HG03439 (cell line): ENCODE measurements at regions not wholly inside any gene's neighbourhood (a gene's known extent, or its start where the extent isn't known, plus 50 kb on each side); places are given as distances from the start of the nearest gene placed in this dataset.

Source experiments
- ATAC-seq: cut with Tn5 transposase; IDR thresholded peaks from one replicate; pipeline ENCODE4 v1.9.1; 2021; ENCODE audit warnings: mild to moderate bottlenecking, moderate library complexity; ENCODE audit not compliant: unreplicated experiment

DNA sequence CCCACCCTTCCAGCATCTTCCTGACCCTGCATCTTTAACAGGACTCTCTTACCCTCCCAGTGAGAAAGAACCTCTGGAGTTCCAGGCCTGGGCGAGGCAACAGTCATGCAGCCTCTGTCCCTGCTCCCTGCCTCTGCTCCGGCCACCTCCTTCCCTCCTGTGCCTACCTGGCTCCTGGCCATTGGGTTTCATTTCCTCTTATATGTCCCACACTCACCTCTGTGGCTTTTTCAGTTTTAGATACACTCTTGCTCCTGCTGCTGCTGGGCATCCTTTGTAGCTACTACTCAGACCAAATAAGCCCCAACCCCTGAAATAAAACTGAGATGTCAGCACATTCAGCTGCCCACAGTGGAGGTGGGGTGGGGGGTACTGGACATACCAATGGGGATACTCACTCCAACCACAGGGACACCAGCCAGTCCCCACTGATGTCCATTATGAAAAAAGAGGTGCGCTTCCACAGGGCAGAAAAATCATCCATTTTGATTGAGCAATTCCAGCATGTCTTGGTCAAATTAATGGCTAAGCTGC, 99.1 kb upstream of the NRXN3 start:
- ATAC-seq: no peak

- ATAC-seq: no peak
These were observed 97.1 kb upstream of the NRXN3 start for GRCh38 chr14:78073028-78073427.

- no peak for ATAC-seq
These were observed 95.6 kb upstream of the NRXN3 start for GRCh38 chr14:78074561-78074960.

- no peak for ATAC-seq
These were observed 95.1 kb upstream of the NRXN3 start for GRCh38 chr14:78075033-78075432.

- ATAC-seq: no peak
These were observed 94.5 kb upstream of the NRXN3 start for GRCh38 chr14:78075555-78076277.

DNA sequence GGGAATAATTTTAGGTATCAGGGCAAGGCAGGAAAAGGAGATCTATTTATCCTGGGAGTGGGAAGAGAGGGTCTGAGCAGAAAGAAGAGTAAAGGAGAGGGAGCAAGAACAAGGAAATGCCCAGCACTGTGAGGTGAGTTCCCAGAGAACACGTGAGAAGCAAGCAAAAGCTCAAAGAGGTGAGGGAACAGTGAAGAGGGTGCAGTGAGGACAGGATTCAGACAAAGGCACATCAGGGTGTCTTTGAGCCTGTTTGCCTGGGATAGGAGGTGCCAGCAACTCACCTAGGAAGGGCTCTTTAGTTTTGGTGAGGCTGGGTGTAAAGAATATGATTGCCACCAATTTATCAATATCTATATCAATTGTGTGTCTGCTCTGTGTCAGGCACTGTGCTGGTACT, 88.9 kb upstream of the NRXN3 start:
- ATAC-seq: no peak

DNA sequence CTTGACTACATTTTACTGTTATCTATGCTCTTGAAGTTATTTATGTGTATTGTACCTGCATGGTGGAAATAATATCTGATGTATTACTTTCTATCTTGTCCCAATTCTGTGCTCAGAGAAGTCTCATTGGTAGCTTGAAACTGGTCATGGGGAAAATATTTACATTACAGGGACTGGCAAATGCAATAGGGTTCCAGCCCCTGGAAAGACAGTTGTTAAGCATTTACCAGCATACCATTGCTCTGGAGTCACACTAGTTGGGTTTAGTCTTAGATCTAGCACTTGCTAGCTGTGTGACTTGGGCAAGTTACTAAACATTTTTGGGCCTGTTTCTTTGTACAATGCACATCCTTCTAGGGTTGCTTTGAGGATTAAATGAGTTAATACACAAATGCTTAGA, 86.3 kb upstream of the NRXN3 start:
- ATAC-seq: no peak

GRCh38 chr14:78086342-78086741, 83.8 kb upstream of the NRXN3 start:
- ATAC-seq: no peak

DNA sequence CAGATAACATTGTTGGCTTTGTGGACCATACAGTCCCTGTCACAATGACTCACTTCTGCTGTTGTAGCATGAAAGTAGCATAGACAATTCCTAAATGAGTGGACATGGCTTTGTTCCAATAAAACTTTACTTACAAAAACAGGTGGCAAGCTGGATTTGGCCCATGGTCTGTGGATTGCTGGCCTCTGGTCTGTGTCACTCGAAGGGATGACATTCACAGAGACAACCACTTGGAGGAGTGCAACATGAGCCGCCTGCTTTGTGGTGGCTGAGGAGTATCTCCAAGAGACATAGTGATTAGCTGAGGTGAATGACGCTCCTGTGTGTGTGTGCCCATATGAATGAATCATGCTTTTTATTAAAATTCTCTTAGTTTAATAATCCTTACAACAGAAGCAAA, 81.3 kb upstream of the NRXN3 start:
- no peak for ATAC-seq

DNA sequence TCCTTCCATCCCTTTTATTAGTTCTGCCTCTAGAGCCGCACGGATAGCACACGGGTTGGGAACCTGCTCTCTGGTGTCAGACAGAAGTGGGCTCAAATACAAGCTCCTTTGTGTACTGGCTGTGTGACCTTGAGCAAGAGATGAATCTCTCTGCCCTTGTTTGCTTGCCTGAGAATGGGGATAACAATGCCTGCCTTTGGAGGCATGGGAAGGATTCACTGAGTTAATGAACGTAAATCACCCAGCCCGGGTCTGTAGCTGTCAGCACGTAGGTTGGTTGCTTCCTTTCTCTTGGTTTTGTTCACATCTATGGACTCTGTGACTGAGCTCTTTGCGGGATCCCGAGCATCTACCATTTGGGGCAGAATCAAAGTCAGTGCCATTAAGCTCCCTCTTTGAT, 79.3 kb upstream of the NRXN3 start:
- ATAC-seq: no peak

- no peak for ATAC-seq
These were observed 78.8 kb upstream of the NRXN3 start for GRCh38 chr14:78091361-78091760.

- no peak for ATAC-seq
These were observed 78.1 kb upstream of the NRXN3 start for GRCh38 chr14:78092040-78092439.

- ATAC-seq: no peak
These were observed 66.9 kb upstream of the NRXN3 start for GRCh38 chr14:78103271-78103670.

DNA sequence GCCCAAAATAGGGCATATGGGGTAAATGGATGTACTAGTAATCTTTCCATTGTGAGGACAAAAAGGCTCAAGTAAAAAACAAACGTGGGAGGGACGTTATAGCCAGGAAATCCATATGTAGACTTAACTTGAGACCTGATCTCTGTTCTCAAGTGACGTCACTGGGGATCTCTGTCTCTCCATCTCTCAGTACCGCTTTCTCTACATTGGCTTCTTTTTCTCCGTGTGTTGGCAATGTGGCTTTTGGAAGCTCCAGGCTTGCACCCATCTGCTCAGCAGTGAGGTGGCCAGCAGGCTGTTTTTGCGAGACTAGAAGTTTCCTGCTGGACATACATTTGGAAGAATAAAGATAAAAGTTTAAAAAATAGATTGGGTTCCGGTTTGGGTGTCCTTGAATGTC, 66.0 kb upstream of the NRXN3 start:
- no peak for ATAC-seq

GRCh38 chr14:78104655-78105054, 65.5 kb upstream of the NRXN3 start:
- ATAC-seq: no peak

DNA sequence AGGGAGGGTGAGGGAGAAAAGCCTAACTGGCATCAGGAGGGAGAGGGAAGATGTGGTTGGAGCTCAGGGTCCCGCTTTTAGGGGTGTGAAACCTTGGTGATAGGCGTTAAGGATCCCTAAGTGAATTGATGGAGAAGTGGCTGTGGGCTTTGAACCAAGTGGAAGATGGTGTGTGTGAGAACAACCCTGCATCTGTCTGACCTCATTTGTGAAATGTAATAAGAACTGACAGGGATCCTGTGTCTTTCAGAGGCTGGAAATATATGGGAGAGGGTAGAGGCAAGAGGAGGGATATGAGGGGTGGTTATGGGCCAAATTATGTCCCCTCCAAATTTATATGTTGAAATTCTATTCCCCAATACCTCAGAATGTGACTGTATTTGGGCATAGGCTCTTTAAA, 63.8 kb upstream of the NRXN3 start:
- ATAC-seq: no peak

DNA sequence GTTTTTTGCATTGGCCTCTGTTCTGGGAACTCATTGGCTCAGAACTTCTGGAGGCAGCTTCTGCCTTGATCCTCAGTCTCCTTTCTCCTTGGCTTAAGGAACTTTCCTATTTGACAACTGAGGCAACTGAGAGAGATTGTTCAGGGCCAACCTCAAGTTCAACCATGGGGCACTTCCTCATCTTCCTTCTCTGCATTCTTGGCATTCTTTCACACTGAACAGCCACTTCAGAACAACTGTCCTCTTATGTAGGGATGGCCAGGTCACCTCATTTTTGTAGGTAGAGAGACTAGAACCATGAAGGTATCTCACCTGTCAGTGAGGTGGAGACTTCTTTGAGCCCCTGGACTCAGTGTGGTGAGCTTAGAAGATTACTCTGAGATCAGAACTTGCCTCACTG, 63.0 kb upstream of the NRXN3 start:
- ATAC-seq: no peak

- no peak for ATAC-seq
These were observed 50.7 kb upstream of the NRXN3 start for GRCh38 chr14:78119440-78119839.
